ENCODE measurements at regions not wholly inside any gene's neighbourhood (a gene's known extent, or its start where the extent isn't known, plus 50 kb on each side); places are given as distances from the start of the nearest gene placed in this dataset.

DNA sequence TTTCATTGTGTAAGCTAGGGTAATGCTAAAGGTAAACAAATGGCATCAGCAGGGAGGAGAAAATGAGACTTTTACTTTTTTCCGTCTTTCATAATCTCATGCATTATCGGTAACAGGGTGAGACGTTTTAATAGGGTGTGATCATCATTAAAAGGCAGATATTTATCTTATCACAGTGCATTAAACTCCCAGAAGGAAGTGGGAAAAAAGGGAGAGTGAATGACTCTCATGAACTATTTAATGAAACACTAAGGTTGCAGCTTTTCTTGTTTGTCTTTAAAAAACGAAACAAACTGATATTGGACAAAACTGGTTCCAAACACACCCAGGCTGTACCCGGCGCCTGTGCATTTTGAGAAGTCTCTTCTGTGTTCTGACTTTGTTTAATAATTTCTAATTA lies 1936.8 kb upstream of the PIK3C3 start:
- no peak for DNase-seq (ENCODE audit: low read depth, low spot score)

DNA sequence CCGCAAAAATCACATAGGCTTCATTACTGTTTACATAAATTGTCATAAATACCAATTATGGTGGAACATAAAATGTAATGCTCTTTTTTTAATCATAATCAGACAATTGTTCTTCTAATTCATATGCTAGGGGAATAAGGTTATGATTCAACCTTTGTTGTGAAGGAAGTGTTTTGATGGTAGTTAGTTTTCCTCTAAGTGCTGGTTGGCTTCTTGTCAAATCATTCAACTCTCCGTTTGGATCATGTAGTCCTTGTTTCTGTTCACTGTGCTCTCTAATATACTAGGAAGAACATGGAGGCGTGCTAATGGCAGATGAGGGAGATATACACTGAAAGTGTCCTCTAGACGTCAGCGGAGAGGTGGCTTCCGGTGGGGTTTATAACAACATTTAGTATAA lies 1938.0 kb upstream of the PIK3C3 start:
- peak; percentile 20 for DNase-seq (ENCODE audit: low read depth, low spot score)

DNA sequence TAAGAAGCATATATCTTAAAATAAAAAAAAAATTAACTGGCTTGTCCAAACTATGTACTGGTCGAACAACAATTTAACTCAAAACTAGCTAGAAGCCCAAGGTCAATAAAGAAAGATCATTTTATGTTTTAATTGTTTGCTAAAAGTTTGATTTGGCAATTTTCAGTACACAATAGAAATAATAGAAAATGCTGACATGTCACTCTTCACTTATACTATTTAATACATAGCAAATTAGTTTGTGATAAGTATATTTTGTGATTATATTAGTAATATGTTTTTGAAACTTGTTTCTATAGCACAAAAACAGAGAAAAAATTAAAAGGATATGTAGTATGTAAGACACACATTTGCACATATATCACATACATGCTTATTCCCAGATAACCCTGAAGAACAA lies 1938.6 kb upstream of the PIK3C3 start:
- DNase-seq (ENCODE audit: low read depth, low spot score) = no peak

DNA sequence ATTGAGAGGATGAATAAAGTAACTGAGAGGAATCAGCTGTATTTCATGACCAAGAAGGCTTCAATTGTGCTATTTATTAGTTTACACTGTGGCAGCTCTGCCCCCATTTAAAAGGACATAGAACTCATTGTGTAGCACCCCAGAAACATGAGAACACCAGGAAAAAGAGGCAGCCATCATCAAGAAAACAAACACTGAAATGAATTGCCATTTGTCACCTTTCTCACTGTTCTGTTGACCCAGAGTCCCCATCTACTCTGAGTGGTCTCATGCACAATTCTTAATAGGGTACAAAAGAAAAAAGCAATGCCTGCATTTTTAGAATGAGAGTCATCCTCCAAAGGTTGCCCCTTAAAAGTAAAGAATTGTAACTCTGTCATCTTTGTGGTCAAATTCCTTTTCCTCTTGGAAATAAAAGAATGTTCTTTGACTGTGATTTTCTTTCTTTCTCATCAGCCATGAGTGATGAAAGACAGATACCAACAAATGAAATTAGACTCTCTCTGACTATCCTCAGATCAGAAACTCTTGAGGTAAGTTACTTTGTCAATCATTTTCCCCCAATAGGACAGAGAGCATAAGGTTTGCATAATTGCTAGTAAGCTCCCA lies 1941.9 kb upstream of the PIK3C3 start:
- no peak for DNase-seq (ENCODE audit: low read depth, low spot score)

DNA sequence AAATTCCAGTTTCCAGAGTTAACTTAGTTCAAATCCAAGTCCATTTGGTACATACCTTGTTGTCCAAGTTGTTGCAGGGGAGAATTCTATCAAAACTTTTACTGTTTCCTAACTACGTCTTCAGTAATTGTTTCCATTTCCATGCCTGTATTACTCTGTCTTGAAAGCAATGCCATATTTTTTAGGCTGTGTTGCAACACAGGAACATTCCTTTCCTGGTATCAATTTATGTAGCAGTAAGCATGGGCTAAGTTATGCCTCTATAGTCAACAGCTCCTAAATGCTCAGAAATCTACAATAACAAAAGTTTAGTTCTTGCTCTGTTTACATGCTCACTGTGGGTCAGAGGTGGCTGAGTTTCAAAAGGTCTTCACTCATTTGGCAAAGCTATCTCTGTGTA lies 1943.8 kb upstream of the PIK3C3 start:
- no peak for DNase-seq (ENCODE audit: low read depth, low spot score)

DNA sequence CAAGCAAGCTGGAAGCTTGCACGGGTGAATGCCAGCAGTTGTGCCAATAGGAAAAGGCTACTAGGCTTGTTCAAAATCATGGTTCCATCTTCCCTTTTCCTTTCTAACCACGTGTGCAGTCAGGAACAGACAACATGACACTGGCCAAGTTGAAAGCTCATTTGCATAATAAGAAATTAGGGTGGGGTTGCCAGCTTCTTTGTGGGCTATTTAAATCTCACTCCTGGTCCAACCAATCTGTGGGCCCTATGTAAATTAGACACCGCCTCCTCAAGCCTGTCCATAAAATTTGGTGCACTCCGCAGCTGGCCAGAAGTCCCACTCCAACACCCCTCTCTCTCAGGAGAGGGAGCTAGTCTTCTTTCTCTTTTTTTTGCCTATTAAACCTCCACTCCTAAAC lies 1948.4 kb upstream of the PIK3C3 start:
- DNase-seq (ENCODE audit: low read depth, low spot score) = no peak

DNA sequence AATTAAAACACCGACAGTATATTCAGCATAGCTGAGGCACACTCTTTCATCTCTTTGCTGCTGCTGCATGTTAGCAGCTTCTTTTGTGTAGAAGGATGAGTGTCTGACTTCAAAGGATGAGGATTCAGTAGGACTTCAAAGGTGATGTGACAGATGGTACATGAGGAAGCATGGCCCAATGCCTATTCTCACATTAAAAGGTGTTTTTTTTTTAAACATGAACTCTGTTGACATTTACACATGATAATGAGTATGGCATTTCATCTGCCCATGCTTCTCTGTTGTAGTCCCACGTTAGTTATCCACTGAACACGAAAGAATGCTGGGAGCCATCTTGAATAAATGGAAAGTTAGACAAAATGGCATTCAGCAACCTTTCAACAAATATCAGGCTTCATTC lies 1950.8 kb upstream of the PIK3C3 start:
- no peak for DNase-seq (ENCODE audit: low read depth, low spot score)

DNA sequence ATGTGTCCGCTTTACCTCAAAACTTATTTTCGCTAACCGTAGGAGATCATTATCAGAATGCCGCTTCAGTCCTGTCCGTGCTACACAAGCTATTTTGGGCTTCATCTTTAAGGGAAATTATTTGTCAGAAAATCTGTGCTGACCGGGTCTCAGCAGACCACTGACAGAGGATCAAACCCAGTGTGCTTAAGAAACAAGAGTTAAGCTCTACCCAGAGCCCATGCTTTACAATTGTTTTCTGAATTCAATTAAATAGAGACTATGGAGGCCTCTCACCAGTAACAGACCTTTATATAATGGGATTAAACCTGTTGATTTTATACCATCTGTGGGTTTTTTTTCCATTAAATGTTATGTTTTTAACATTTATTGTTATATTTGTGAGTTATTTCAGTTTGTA lies 1956.7 kb upstream of the PIK3C3 start:
- no peak for DNase-seq (ENCODE audit: low read depth, low spot score)

DNA sequence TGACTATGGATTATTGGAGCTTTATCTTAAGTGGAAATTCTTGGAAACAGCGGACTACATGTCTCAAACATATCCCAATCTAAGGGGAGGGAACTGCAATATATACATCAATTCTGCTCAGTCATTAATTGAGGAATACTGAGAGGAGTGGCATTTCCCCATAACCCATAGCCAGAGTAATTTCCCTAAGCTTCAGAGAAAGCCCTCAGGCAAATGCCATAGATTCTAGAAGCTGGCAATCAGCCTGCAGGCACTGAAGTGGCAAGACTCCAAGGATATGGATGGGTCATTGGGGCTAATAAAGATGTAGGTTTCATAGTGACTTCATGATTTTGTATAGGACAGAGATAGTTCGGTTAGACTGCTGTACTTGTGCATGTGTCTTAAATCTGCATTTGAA lies 1960.5 kb upstream of the PIK3C3 start:
- DNase-seq (ENCODE audit: low read depth, low spot score) = no peak

DNA sequence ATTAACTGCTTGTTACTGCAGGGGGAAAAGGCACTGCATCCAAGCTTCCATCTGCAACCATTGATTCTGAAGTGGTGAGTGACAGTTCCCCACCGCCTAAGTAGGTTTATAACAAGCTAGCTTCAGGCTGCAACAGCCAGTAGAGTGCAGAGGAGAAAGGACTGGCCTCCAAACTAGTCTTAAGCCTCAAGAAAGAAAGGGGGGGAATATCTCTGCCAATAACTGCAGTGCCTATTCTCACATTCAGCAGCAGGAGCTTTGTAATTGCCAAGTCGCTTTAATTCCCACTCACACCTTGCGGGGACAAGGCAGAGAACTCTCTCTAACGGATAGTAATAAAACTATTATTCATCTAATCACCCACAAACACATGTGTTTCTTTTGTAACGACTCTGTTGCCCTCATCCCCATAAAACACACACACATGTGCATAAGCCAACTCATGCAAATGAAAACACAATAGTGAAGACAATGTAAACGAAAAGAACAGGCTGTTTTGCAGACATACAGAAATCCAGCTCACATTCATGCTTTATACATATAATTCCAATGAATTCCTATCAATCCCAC lies 1963.3 kb upstream of the PIK3C3 start:
- DNase-seq (ENCODE audit: low read depth, low spot score) = no peak

DNA sequence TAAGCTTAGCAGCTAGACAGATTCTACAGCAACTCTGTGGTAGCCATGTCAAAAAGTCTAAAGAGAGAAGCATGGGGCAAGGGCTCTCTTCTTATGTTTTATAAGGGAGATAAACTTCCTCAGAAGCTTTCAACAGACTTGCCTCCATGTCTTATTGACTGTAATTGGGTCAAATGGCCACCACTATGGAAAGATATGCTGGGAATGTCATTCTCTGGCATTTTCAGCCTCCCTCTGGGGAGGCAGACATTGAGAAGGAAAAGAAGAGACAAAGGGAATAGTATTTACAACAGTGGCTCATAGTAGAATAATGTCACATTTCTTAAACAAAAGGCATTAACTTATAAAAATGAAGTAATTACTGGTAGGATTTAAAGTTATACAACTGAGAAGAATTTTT lies 1964.5 kb upstream of the PIK3C3 start:
- DNase-seq (ENCODE audit: low read depth, low spot score) = no peak

DNA sequence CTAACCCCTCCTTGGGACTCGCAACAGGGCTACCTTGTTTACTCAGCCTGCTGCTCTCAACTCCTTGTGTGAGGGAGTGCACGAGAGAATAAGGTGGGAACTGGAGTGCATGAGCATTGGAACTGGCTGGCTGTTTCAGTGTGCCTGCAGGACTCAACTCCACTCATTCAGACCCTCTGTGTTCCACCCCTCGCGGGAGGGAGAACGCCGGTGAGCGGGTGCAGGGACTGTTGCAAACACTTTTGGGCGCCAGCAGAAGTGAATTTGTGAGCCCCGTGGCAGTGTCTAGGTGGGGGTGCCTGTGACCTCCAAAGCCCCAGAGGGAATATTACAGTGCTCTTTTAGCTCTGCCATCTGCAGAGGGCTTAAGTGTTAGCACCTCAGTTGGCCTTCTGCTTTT lies 1978.3 kb upstream of the PIK3C3 start:
- DNase-seq (ENCODE audit: low read depth, low spot score) = no peak

DNA sequence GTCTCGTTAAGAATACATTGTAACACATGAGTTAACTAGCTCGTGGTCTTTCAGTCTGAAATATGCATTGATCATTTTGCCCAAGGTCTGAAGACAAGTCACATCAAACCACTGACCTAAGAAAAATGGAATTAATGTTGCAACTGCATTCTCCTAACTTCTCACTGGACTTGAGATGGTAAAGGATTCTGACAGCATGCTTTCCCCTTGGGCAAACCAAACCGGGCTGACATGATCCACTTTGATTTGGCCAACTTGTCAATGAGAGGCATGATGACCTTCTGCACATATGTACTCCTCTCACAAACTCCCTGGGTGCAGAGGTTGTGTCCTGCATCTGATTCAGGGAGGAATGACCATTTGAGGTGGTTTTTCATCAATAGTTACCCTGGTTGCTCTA lies 1982.5 kb upstream of the PIK3C3 start:
- DNase-seq (ENCODE audit: low read depth, low spot score) = no peak

DNA sequence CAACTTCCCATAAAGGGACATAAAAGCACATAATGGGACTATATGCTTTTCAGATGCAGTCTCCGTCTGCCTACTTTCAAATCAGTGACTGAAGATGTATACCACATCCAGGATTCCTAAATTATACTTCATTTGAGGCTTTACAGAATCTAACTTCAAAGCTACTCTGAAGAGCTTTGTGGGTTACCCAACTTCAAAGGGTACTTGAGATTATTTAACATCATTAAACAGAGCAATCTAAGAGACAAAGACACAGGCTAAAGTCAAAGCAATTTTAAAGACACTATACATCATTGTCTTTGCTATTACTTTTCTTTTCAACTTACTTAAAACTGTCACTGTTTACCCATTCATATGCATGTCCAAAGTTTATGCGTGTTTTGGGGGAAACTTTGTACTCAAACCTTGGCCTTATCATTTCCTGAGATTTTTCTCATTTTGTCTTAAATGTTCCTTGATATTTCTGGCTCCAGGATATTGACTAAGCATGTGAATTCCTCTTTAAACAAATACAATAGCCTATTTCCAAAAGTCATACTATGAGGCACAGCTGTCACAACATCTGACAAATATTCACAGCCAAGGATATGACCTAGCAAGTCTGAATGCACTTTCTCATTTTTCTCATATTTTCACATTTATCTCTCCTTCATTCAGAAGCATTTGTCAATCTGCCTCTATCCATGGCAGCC lies 1985.1 kb upstream of the PIK3C3 start:
- peak; percentile 91 for DNase-seq (ENCODE audit: low read depth, low spot score)

DNA sequence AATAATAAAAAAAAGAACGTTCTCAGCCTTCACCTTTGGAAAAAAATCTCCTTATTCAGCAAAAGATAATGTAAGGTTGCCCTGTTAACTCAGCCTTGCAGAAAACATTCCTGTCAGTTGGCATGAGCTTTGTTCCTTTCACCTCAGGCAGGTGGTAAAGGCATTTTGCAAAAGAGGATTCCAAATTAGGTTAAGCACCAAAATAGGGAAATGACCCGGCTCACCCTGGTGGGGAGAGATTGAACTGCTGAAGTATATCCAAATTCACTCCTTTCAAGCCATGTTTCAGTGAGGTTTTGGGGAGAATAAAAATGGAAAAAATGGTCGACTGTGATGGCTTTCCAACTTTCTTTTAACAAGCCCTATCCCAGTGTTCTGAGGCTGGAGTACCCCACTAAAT lies 1988.8 kb upstream of the PIK3C3 start:
- DNase-seq (ENCODE audit: low read depth, low spot score) = no peak

DNA sequence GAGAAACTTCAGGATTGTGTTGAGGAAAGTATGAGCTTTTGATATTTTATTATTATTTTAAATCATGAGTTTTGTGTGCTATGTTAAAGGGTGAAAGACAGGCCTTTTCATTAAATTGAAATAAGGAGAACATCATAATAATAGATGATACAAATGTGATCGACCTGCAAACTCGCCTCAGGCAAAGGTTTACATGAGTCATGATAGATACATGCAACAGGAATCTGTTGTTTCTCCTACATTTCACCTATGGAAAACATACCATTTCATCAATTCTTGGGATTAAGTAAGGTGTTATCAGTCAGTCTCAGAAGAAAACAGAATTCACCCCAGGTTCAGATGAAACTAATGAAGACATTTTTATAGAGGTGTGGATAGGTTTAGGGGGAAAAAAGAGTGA lies 1992.5 kb upstream of the PIK3C3 start:
- DNase-seq (ENCODE audit: low read depth, low spot score) = no peak

DNA sequence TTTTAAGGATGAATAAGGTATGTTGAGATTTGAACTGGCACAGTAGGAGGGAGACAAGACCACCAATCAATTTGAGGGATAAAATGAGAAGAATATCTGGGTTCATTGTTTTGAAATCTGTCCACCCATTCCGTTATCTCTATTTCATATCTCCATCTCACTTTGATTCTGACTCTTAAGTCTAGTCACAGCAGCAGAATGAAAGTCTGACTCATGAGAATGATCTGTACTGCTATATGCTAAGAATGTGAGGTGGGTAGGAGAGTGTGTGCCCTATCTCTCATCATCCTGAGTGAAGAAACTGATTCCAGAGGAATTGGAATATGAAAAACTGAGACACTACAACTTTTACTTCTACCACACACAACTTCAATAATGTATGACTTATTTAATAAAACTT lies 1994.5 kb upstream of the PIK3C3 start:
- DNase-seq (ENCODE audit: low read depth, low spot score) = no peak

DNA sequence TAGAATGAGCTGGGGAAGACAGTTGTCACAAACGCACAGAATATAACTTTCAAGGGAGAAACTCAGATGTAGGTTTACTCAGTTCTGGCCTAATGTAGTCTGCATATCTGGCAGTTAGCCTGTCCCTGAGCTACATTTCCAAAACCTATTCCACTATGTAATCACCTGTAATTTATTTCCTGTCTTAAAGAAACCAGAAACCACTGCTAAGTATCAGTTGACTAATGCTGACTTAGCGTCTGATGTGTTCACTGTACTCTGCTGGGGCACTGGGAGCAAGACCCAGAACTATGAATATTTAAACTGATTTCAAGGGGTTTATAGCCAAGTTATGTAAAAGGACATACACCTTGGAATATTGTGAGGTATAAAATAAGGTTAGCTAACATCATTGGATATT lies 1995.2 kb upstream of the PIK3C3 start:
- DNase-seq (ENCODE audit: low read depth, low spot score) = no peak

DNA sequence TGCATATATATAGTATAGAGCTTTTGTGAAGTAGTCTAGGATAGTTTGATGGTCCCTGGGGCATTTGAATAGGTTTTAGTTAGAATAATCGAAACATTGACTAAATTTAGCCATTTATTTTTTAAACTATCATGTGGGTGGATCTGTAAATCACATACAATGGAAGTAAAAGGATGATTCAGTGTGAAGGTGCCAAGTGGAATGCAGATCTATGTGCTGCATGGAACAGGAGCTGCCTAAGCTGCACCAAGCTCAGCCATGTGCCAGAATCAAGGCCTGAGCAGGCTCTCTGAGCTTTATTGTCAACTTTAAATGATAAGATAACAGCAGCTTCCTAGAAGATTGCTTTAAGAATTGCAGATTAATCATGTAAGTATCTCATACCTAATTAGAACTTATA lies 1996.2 kb upstream of the PIK3C3 start:
- DNase-seq (ENCODE audit: low read depth, low spot score) = no peak

DNA sequence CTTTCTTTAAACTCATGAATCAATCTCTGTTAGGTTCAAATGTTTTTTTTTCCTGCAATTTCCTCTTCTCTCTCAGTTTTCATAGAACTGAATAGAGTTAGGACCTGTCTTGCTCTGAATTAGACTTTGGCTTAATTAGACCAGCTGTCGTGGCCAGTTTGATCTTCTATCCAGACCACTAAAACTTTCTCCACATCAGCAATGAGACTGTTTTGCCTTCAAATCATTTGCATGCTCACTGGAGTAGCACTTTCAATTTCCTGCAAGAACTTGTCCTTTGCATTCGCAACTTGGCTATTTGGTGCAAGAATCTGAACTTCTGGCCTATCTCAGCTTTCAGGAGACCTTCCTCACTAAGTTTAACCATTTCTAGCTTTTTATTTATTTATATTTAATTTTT lies 2002.2 kb upstream of the PIK3C3 start:
- no peak for DNase-seq (ENCODE audit: low read depth, low spot score)

DNA sequence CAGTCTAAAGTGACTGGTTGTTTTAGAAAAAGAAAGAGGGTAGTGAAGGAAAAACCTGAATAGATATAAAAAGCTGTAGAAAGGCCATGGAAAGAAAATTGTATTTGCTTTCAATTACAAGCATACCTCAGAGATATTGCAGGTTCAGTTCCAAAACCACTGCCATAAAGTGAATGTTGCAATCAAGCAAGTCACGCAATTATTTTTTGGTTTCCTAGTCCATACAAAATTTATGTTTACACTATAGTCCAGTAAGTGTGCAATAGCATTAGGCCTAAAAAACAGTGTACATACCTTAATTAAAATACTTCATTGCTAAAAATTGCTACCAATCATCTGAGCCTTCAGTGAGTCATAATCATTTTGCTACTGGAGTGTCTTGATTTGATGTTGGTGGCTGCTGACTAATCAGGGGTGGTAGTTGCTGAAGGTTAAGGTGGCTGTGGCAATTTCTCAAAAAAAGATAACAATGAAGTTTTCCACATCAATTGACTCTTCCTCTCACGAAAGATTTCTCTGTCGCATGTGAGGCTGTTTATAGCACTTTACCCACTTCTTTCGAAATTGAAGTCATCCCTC lies 2003.8 kb upstream of the PIK3C3 start:
- DNase-seq (ENCODE audit: low read depth, low spot score) = no peak

DNA sequence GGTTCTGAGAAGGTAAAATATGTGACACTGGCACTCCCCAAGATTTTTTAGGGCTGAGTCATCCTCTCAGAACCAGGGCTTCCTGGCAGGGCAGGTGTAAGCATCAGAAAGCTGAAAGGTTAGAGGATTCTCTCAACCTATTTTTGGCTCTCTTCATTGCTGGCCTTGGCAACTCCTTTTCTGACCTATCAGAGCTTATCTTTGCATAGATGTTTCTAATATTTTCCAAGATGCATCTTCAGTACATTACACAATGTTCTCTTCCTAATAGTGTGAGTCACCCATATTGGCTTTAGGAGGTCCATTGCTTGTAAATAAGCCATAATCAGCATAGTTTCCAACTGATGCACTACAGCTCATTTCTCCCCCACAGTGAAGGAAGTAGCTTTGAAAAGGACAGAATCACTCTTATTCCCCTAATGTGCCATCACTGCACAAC lies 2008.4 kb upstream of the PIK3C3 start:
- DNase-seq (ENCODE audit: low read depth, low spot score) = peak; percentile 61

DNA sequence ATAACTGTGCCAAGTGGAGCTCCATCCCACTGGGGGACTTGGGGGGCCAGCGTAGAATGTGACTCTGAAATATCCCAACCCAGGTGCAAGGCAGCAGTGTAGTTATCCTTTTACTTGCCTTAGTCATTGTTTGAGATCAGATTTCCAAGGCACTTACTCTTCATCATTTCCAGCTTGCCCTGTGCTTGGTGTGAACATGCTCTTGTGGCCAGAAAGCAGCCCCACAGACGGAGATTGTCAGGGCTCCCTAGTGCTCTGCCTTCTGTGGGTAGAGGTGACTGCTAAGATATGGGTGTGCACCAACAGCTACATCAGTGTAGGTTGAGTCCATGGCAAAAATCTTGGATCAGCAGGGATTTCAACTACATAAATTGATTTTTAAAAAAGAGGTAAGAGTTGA lies 2010.0 kb upstream of the PIK3C3 start:
- DNase-seq (ENCODE audit: low read depth, low spot score) = no peak
